GM18507 (cell line): ENCODE measurements at regions not wholly inside any gene's neighbourhood (a gene's known extent, or its start where the extent isn't known, plus 50 kb on each side); places are given as distances from the start of the nearest gene placed in this dataset.
A peak's percentile ranks its signal among the peaks of the same experiment; 100 is the strongest.
"Not testable (repeated sequence)": the region's sequence is repeated elsewhere in the genome, so short reads cannot be mapped to it uniquely, and the experiment has no call there.

Experiments
- DNase-seq: peaks from one replicate; pipeline ENCODE4 v3.0.0; 2011; ENCODE audit warnings: low read depth; ENCODE audit not compliant: insufficient read length; ENCODE audit errors: extremely low spot score
- FAIRE-seq: peaks from 2 replicates; lab custom pipeline; 2011; peaks lifted over from hg19 to GRCh38; lab: Jason Lieb, UNC

DNA sequence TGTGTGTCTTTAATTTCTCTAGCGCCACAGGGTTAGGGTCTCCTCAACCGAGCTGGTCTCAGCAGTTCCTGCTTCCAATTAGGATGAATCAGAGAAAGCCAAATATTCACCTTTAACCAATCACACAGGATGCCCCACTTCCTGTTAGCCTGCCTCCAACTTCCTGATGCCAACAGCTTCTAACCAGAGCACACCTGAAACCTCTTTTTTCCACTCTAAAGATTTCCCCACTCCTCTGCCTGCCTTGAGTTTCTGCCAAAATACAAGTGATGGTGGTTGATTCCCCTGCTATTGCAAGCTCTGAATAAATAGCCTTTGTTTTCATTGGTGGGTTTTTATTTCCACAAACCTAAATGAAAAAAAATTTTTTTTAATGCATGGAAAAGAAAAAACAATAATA is 144.7 kb upstream of the UST start:
- no peak for DNase-seq
- FAIRE-seq: no peak

DNA sequence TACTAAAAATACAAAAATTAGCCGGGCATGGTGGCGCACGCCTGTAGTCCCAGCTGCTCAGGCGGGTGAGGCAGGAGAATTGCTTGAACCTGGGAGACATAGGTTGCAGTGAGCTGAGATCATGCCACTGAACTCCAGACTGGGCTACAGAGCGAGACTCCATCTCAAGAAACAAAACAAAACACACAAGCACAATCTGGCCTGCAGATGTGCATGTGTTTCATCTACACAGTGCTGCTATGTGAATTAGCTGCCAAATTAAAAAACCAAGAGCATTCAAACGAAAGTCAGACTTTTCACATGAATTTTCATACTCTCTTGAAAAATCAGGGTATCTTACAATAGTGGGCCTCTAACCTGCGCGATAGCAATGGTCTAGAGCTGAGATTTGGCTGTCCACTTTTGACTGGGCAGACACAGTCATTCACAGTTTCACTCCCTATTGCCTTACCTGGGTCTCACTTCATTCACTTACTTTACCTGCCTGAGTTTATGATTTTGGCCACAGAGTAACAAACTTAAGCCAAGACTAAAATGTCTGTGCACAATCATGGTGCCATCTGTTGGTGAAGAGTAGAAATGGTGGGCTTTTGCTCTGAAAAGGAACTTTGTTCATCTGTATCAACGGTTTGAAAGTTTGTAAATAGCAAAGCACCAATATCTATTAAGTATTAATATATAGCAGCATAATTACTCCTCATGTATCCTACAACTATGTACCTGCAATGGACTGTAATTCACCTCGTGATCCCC is 138.5 kb upstream of the UST start:
- no peak for DNase-seq
- peak; percentile 64 for FAIRE-seq

DNA sequence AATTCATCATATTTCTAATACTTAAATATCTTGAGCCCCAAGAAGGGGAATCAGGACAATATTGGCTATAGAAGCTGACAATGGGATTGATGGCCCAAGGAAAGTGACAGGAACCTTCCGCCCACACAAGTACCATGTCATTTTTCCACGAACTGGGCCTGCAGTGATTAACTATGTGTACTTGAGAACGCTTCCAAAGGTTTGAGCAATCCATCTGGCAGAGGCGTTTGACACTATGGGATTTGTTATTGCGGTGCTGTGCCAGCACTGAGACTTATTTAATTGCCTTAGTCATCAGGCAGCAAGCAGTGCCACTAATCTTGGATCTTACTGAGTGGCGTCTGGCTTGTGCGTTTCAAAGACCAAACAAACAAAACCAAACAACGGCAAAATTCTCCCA is 135.6 kb upstream of the UST start:
- FAIRE-seq (no peak), DNase-seq (no peak)

DNA sequence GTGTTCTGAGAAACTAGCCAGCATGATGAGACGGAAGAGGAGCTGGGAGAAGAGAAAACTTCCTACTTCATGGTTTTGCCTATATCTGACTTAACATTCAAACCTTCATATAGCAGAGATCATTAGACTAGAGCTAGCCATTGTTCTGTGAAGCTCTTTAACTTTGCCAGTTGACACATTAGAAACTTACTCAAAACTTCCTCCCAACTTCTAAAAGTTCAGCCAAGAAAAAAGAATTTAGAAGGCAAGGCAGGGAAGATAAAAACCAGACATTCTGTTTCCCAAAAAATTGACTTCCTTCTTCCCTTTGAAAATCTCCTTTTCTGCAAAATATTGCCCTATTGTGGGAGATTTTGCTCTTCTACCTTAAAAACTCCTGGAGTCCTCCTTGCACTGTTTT is 134.8 kb upstream of the UST start:
- FAIRE-seq (no peak), DNase-seq (no peak)

DNA sequence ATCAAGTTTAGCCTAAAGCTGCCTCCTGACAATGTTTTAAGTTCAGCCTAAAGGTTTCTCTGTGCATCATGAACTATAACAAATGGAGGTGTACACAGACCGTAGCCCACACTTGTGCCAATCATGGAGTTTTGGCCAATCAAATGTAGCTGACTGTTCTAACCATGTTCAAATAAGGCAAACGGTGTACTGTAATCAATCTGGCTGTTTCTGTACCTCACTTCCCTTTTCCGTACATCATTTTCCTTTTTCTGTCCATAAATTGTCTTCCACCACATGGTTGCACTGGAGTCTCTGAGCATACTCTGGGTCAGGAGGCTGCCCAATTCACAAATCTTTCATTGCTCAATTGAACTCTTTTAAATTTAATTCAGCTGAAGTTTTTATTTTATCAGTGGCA is 132.2 kb upstream of the UST start:
- DNase-seq (no peak), FAIRE-seq (no peak)

DNA sequence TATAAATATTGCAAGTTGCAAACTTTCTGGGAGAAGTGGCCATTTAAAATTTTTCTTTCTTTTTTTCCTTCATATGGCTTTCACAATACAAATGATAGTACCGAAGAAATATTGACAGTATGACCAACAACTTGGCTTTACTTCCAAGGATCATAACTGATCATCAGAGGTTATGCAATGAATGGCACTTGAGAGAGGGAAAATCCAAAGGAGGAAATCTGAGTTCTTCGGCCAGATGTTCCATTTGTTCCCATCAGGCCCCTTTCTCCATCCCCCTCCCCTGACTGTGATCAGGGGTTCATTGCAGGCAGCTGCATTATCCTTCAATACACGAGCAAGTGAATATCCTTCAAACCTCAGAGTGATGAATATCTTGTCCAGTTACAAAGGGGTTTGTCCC is 130.0 kb upstream of the UST start:
- no peak for FAIRE-seq
- no peak for DNase-seq

DNA sequence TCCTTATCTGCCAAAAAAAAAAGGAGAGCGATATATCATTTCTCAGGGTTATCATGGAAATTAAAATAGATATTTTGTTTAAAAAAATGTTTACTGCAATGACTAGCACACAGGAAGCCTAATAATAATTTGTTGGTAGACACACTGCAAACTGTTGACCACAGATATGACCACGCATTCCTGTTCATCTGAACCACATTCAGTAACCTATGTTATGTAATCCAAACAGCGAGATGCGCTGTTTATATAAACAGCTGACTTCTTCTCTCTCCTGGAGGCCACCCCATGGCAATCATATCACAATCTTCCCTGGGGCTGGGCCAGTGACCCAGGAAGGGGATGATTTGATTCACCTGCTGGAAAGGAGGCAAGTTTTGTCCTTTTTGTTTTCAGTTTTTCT is 129.3 kb upstream of the UST start:
- no peak for FAIRE-seq
- no peak for DNase-seq

DNA sequence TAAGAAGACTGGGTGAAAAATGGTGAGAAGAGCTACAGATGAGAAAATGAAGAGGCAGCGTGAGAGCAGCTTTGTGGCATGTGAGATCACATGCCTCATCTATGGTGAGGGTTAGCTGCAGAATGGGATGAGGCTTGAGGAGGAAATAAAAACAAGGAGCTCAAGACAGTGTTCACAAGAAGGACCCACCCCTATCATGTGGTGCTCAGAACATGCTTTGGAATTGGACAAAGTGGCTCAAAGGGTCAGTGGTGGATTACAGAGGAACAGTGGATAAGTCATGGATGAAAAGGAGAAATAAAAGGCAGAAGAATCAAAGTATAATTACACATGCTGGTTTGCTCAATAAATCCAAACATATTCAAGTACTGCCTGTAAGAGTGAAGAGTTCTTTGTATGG is 126.9 kb upstream of the UST start:
- DNase-seq: no peak
- FAIRE-seq: no peak

DNA sequence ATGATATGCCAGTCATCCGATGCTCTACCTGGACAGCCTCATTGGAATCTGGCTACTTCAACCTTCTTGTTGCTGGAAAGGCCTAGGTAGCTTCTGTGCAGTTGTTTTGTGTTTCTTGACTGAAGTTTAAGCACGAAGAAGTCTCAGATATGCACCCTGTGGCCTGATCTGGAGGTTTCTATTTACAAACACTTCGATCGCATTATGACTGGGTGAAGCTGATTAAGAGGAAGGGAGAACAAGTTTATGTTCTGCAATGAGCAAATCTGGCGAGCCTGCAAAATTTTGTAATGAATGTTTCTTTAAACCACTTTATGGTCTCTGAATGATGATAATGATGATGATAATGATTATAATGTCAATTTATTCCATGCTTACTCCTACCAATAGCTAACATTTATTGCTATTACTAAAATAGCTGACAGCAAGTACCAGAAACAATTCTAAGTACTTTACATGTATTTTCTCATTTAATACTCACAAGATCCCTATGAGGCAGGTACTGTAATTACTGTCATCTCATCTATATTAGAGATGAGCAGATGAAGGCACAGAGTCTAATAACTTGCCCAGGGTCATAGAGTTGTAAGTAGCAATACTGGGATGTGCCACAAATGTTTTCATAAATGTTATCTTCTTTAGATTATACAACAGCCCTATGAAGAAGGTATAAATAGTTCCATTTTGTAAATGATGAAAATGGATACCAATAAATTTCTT is 126.1 kb upstream of the UST start:
- DNase-seq (no peak), FAIRE-seq (no peak)

DNA sequence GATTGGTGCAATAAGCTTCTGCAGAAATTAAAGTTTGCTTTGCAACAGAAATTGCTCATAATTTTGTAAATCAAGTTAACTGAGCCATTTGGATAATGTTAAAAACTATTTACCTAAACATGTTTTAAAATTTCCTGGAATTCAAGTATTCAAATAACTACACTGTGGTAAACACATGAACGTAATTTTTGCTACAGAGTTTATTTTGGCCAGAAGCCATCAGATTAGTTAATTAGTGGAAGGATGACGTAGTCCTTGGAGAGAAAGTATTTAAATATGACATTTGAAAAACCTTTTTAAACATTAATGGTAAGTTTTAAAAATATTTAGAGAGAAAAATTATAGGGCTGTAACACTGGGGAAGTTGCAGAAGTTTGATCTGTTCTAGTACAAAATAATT is 121.2 kb upstream of the UST start:
- FAIRE-seq (no peak), DNase-seq (no peak)

DNA sequence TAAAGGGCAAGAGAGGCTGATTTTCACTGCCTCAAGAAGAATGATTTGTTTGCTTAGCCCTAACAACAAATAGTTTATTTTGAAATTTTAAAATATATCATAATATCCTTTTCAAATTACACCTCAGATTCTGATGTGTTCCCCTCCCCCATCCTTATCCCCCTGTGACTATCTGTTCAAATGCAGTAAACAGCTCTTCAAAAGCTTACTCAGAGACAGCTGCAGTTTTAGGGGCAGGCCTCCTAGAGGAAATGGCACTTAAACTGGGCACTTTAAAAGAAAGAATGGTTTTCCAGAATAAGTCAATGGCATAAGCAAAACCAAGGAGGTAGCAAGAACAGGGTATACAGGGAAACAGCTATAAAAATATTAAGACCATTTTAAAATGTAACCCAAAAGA is 118.6 kb upstream of the UST start:
- DNase-seq: no peak
- FAIRE-seq: no peak

DNA sequence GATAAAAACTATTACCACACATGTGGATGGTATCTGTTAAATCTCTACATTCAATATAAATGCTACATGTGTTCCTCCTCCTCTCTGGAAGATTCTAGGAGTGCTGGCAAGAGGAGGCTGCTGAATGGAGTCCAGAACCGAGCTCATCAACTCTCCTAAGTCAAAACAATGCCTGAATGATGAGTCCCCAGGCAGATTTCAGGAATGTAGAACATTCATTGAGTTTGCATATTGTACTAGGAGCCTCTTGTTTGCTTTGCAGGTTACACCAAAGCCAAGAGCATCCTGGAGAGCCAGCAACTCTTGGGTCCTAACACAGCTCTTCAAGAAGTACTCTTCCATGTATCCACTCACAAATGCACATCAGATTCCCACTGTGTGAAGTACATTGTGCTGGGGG is 117.6 kb upstream of the UST start:
- no peak for FAIRE-seq

DNA sequence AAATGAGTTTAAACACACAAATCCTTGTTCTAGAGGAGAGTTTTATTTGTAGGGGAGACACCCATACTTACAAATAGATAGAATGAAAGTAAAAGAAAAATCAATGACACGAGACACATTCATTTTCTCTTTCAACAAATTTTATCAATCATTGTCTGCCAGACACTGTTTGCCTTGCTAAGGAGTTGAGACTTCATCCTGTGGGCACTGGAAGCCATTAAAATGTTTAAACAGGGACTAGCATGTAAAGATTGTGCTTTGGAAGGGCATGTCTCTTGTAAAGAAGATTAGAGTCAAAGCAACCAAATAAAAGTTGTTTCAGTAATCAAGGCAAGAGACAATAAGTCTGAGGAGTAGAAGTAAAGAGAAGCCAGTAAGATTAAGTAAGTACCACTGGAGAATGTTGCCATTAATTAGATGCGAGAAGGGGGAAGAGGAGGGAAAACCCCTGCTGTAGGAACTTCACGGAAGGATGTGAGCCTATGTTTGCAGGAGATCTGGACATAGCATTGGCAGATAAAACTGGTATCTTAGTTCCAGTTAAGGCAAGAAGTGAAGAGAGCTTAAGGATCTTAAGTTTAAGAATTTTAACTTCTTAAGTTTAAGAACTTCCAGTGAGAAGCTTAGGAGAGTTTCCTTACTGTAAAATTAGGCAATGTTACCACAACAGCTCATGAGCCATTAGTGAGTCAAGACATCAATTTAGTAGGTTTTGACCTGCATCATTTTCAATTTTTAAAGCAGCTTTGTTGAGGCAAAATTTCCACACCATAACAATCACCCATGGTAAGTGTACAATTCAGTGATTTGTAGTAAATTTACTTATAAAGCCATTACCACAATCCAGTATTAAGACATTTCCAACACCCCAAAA is 117.0 kb upstream of the UST start:
- FAIRE-seq (peak; percentile 59), DNase-seq (no peak)

More for the DNA sequence above, 117.6 kb upstream of the UST start:
- DNase-seq: no peak

DNA sequence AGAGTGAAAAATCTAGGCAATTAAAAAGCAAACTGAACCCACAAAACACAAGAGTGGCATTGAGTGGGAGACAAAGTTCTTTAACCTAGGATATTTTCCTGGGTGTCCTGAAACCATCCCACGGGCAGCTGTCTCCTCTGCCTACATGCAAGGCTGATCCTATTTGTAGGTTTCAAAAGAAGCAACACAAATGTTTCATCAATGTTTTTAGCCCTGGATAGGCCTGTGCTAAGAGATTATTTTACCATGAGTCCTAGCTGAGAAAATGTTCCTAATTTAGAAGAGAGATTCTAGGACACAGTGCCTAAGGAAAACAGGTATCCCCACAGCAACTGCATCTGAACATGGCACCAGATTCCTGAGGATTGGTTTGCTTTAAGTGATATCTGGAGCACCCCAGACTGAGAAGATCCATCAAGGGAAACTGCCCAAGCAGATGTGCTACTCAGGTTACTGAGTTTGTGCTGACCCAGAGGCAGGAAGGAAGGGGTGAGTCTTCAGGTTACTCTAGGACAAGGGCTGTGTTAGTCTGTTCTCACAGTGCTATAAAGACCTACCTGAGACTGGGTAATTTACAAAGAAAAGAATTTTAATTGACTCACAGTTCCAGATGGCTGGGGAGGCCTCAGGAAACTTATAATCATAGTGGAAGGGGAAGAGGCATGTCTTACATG is 111.6 kb upstream of the UST start:
- no peak for DNase-seq
- FAIRE-seq: no peak

DNA sequence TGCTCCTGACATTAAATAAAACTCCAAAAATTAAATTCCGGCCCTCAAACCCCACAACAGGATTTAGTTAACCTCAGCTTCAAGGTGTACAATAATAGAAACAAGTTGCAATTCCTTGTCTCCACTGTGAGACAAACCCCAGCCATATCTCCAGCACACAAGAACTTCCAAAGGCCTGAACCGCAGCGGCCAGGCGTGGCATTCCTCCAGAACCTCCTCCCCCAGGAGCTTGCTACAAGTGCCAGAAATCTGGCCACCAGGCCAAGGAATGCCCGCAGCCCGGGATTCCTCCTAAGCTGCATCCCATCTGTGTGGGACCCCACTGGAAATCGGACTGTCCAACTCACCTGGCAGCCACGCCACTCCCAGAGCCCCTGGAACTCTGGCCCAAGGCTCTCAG is 105.0 kb upstream of the UST start:
- not testable (repeated sequence) for DNase-seq, FAIRE-seq

DNA sequence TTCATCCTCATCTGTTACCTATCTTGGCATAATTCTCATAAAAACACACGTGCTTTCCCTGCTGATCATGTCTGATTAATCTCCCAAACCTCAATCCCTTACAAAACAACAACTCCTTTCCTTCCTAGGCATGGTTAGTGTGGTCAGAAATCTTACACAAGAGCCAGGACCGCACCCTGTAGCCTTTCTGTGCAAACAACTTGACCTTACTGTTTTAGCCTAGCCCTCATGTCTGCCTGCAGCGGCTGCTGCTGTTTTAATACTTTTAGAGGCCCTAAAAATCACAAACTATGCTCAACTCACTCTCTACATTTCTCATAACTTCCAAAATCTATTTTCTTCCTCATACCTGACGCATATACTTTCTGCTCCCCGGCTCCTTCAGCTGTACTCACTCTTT is 103.6 kb upstream of the UST start:
- DNase-seq, FAIRE-seq: not testable (repeated sequence)

DNA sequence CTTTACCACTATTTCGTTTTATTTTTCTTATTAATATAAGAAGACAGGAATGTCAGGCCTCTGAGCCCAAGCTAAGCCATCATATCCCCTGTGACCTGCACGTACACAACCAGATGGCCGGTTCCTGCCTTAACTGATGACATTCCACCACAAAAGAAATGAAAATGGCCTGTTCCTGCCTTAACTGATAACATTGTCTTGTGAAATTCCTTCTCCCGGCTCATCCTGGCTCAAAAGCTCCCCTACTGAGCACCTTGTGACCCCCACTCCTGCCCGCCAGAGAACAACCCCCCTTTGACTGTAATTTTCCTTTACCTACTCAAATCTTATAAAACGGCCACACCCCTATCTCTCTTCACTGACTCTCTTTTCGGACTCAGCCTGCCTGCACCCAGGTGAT is 101.8 kb upstream of the UST start:
- DNase-seq, FAIRE-seq: not testable (repeated sequence)

DNA sequence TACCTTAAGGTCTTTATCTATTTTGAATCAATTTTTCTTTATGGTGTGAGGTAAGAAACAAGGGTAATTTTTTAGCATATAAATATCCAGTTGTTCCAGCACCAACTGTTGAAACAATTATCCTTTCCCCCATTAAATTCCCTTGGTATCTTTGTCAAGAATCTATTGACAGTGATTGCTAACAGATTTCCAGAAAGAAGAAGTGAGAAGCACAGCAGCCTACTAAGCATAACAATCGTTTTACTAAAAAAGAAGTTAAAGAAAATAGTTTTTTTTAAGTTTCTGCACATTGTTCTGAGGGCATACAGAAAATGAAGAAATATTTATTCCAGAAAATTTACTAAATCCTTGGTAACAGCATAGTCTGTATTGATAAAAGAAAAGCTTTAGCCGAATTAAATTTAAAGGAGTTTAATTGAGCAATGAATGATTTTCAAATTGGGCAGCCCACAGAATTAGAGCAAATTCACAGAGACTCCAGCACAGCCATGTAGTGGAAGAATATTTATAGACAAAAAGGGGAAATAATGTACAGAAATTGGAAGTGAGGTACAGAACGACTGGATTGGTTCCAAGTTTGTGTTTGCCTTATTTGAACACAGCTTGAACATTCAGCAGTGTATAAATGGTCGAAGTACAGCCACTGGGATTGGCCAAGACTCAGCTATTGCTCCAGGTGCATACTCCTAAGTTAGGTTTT is 97.9 kb upstream of the UST start:
- DNase-seq (no peak), FAIRE-seq (no peak)

DNA sequence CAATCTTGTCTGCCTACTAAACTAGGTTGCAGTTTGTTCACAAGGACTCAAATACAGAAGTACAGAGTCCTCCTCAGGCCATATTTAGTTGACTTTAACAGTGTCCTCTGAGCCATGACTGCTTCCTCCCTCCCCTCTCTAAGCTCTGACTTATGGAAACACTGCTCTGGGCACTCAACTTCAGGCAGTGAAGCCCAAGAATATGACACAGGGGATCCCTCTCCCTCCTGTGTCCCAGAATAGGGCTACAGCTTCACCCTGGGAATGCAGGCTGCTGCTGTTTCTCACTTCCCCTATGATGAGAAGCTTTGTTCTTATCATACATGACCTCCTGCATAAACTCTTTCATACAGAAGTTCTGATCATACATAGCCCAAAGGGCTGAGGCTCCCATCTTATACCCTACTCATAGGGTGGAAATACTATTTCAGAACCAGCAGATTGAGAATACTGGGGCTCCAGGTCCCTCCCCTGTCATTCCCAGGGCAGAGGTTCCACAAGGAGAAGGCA is 97.3 kb upstream of the UST start:
- DNase-seq: no peak
- no peak for FAIRE-seq
